AG09309 (cell line): ENCODE measurements at regions not wholly inside any gene's neighbourhood (a gene's known extent, or its start where the extent isn't known, plus 50 kb on each side); places are given as distances from the start of the nearest gene placed in this dataset.

Source experiments
- DNase-seq: peaks from one replicate; pipeline ENCODE4 v3.0.0-alpha.2; 2010; ENCODE audit warnings: low read depth
- H3K4me3 ChIP-seq: 2 replicates; pipeline ENCODE4 v1.5.1; 2011; ENCODE audit warnings: mild to moderate bottlenecking, low read depth, low read length, moderate library complexity; ENCODE audit not compliant: control insufficient read depth
- TF ChIP-seq, protein P1 (sequence below): IDR thresholded peaks from 2 replicates; pipeline ENCODE4 v1.5.1; 2011; ENCODE audit warnings: mild to moderate bottlenecking, low read depth, low read length, inconsistent platforms; ENCODE audit not compliant: insufficient read depth, control insufficient read depth; ENCODE audit errors: missing control alignments

DNA sequence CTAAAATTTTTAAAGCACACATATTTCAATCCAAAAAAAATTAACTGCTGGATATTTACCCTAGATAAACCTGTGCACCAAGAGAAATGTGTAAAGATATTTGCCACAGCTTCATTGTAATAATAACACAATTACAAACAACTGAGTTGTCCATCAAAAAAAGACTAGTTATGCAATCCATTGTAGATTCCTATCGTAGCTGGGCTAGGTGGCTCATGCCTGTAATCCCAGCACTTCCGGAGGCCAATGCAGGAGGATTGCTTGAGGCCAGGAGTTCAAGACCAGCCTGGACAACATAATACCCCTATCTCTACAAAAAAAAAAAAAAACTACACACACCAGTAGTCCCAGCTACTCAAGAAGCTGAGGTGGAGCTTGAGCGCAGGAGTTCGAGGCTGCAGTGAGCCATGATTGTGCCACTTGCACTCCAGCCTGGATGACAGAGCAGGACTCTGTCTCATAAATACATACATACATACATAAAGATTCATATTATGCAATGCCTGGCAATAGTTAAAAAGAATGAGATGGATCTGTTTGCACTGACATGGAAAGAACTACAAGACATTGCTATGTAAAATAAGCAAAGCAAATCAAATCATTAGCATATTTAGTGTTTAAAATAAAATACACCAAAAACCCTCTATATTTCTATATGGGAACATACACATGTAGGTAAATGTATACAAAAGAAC, 56.5 kb upstream of the CCDC28A start:
- no peak for DNase-seq
- TF ChIP-seq, protein P1, sequence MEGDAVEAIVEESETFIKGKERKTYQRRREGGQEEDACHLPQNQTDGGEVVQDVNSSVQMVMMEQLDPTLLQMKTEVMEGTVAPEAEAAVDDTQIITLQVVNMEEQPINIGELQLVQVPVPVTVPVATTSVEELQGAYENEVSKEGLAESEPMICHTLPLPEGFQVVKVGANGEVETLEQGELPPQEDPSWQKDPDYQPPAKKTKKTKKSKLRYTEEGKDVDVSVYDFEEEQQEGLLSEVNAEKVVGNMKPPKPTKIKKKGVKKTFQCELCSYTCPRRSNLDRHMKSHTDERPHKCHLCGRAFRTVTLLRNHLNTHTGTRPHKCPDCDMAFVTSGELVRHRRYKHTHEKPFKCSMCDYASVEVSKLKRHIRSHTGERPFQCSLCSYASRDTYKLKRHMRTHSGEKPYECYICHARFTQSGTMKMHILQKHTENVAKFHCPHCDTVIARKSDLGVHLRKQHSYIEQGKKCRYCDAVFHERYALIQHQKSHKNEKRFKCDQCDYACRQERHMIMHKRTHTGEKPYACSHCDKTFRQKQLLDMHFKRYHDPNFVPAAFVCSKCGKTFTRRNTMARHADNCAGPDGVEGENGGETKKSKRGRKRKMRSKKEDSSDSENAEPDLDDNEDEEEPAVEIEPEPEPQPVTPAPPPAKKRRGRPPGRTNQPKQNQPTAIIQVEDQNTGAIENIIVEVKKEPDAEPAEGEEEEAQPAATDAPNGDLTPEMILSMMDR: no peak
- H3K4me3 ChIP-seq: no peak overlapping the region

DNA sequence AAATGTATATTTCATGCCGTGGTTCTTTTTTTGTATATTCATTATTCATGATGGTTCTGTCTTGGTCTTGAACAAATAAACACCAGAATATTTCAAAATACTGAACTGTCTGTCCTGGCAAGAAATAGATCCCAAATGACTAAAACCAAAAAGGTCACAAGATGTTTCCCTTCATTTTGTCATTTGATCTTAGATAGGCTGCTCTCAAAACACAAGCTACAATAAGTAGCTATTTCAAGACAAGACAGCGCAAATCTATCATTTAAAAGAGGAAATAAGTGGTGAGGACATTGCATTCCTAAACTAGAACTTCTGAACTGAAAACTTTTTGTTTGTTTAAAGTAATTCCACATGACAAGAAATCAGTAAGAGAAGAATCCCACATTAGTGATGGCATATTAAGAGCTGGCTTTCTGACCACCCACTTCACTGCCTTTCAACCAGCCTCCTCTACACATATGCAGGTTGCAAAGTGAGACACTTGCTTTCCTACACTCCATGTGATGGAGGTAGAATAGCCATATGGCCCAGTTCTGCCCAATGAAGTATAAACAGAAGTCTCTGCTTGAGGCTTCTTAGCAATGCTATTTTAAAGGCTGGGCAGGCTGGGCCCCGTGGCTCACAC, 54.4 kb upstream of the CCDC28A start:
- TF ChIP-seq, protein P1: no peak
- H3K4me3 ChIP-seq: no peak overlapping the region
- no peak for DNase-seq

DNA sequence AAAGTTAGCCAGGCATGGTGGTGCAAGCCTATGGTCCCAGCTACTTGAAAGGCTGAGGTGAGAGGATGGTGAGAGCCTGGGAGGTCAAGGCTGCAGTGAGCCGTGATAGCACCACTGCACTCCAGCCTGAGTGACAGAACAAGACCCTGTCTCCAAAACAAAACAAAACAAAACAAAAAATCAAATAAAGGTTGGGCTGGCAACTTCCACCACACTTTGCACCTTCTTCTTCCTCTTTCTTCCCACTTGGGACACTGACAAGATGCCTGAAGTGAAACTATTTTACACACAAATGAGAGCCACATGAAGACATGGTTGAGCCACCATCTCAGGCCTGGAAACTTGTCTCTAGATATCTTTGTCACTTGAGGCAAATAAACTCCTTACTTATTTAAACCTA, 53.8 kb upstream of the CCDC28A start:
- TF ChIP-seq, protein P1: no peak
- H3K4me3 ChIP-seq: no peak overlapping the region
- DNase-seq: no peak

DNA sequence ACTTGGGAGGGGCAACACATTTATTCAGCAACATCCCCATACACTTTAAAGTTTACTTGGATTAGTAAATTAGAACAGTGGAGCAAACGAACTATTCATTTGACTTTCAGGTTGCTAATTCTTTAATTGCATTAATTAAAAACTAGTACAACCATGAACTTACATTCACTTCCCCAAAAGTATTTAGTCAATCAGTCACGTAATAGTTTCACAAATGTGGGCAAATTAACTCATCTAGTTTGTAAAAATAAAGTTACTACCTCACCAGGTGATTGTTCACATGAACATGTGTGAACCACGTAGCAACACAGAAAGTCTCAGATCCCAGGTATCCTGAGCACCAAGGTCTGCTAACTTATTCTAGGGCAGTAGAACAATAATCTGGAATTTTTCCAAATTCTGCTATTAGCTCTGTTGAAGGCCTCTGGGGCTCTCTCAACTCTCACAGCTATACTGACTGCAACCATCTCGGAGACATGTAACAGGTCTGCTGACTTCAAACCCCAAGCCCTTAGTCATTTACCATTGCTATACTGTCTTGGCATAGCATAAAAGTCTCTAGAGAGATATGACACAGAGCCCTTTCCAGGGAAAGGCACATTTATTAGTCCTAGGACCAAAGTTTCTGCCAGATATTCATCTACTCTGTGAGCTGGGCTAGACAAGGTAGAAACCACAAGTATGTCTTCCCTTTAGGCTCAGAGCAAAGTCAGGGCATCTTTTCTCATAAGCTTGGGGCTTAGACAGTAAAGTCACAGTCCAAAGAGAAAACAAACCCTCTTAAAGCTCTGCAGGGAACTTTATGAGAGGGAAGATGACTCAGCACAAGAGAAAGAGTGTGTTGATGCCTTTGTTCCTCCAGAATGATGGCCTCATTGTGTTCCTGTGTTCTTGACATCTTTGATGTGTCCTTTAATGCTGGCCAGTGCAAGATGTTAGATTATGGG, 50.9 kb upstream of the CCDC28A start:
- TF ChIP-seq, protein P1: no peak
- DNase-seq: peak; percentile 62
- no peak overlapping the region for H3K4me3 ChIP-seq
